Panc1 (cell line): ENCODE measurements at regions not wholly inside any gene's neighbourhood (a gene's known extent, or its start where the extent isn't known, plus 50 kb on each side); places are given as distances from the start of the nearest gene placed in this dataset.

Experiments used
- CTCF ChIP-seq: fragments of 450-650 bp; IDR thresholded peaks from 2 replicates; pipeline ENCODE4 v1.5.1; 2017; ENCODE audit warnings: mild to moderate bottlenecking
- POLR2AphosphoS5 ChIP-seq: IDR thresholded peaks from 2 replicates; pipeline ENCODE4 v1.6.1; 2012; ENCODE audit warnings: mild to moderate bottlenecking, low read depth, low read length, moderate library complexity
- SIN3A ChIP-seq: IDR thresholded peaks from 2 replicates; pipeline ENCODE4 v1.6.1; 2012; ENCODE audit warnings: low read depth, mild to moderate bottlenecking, low read length, moderate library complexity, borderline replicate concordance; ENCODE audit not compliant: insufficient read depth
- TCF7L2 ChIP-seq: IDR thresholded peaks from 2 replicates; pipeline ENCODE4 v1.6.1; 2011; ENCODE audit warnings: mild to moderate bottlenecking, low read depth, low read length, inconsistent platforms
- TF ChIP-seq, protein P1 (sequence below), 2 experiments: IDR thresholded peaks; 2 replicates each; pipeline ENCODE4 v1.6.1; 2011 to 2012; ENCODE audit warnings: low read depth in 2 of 2, control low read depth in 1 of 2, low read length in 1 of 2, mild to moderate bottlenecking in 1 of 2, moderate library complexity in 1 of 2; ENCODE audit not compliant: insufficient read depth in 1 of 2

- TF ChIP-seq CTCF: no peak
- no peak for TF ChIP-seq TCF7L2
- TF ChIP-seq, protein P1, sequence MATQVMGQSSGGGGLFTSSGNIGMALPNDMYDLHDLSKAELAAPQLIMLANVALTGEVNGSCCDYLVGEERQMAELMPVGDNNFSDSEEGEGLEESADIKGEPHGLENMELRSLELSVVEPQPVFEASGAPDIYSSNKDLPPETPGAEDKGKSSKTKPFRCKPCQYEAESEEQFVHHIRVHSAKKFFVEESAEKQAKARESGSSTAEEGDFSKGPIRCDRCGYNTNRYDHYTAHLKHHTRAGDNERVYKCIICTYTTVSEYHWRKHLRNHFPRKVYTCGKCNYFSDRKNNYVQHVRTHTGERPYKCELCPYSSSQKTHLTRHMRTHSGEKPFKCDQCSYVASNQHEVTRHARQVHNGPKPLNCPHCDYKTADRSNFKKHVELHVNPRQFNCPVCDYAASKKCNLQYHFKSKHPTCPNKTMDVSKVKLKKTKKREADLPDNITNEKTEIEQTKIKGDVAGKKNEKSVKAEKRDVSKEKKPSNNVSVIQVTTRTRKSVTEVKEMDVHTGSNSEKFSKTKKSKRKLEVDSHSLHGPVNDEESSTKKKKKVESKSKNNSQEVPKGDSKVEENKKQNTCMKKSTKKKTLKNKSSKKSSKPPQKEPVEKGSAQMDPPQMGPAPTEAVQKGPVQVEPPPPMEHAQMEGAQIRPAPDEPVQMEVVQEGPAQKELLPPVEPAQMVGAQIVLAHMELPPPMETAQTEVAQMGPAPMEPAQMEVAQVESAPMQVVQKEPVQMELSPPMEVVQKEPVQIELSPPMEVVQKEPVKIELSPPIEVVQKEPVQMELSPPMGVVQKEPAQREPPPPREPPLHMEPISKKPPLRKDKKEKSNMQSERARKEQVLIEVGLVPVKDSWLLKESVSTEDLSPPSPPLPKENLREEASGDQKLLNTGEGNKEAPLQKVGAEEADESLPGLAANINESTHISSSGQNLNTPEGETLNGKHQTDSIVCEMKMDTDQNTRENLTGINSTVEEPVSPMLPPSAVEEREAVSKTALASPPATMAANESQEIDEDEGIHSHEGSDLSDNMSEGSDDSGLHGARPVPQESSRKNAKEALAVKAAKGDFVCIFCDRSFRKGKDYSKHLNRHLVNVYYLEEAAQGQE (IDR thresholded peaks at IDR 0.05; ENCODE audit: insufficient read depth in 1 of 2, low read depth in 2 of 2, low read length in 1 of 2): no peak
- TF ChIP-seq SIN3A: no peak
- no peak for TF ChIP-seq POLR2AphosphoS5
Measured at GRCh38 chr4:126834854-126835253, 797.9 kb upstream of the INTU start.
